GM18502 (cell line): ENCODE measurements at regions not wholly inside any gene's neighbourhood (a gene's known extent, or its start where the extent isn't known, plus 50 kb on each side); places are given as distances from the start of the nearest gene placed in this dataset.
A peak's percentile ranks its signal among the peaks of the same experiment; 100 is the strongest.
"Not testable (repeated sequence)": the region's sequence is repeated elsewhere in the genome, so short reads cannot be mapped to it uniquely, and the experiment has no call there.

Source experiments
- ATAC-seq: cut with Tn5 transposase; IDR thresholded peaks from one replicate; pipeline ENCODE4 v1.9.1; 2021; ENCODE audit warnings: mild to moderate bottlenecking; ENCODE audit not compliant: unreplicated experiment, poor library complexity

- ATAC-seq = no peak
Observed at GRCh38 chr4:38532908-38533499, 131.0 kb upstream of the KLF3 start.

DNA sequence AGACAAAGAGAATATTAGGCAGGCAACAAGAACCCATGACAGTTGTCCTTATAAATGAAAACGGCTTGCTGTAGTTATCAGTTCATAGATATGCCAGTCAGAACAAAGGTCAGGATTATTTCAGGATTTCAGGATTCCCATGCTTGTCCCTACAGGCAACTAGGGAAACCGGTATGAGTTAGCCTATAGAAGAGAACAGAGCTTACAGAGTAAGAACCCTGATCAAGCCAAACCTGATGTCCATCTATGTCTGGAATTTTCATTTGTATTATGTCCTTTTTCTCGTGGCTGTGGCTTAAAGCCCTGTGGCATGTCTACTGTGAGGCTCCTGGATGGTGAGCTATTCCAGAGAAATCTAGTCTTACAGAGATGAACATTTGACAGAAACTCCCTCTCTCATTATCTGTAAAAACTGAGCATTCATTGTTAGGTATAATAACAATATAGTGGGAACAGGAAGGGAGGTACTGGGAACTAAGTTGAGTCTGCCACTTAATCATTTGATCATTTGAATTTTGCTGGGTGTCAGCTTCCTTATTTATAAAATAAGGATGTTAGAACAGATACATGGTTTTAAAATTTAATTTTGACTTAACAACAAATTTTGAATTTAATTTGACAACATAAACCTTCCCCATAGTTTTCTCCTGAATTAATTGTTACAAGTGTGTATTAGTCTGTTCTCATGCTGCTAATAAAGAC is 129.5 kb upstream of the KLF3 start:
- no peak for ATAC-seq

DNA sequence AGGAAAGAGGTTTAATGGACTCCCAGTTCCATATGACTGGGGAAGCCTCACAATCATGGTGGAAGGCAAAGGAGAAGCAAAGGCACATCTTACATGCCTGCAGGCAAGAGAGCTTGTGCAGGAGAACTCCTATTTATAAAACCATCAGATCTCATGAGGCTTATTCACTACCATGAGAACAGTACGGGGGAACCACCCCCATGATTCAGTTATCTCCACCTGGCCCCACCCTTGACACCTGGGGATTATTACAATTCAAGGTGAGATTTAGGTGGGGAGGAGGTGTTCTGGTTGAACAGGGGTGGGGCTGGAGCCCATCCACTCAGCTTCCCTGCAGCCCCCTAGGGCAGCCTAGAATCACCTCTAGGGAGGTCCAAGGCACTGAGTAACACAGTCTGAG is 128.9 kb upstream of the KLF3 start:
- ATAC-seq = not testable (repeated sequence)

DNA sequence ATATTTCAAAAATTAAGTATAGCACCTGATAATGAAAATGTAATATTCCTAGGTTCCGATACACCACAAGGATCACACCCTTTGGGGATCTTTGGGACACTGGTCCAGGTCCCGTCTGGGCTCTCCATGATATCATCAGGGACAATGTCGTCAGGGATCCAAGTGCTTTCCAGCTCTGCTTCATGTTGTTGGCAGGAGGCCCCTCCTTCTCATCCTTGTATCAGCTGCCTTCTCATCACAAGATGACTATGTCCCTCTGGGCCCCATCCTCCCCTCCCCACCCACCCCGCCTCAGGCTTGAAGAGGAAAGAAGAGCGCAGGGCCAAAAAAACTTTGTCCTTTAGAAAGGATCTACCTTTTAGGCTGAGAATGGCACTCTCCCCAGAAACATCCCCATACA is 128.3 kb upstream of the KLF3 start:
- ATAC-seq = no peak

DNA sequence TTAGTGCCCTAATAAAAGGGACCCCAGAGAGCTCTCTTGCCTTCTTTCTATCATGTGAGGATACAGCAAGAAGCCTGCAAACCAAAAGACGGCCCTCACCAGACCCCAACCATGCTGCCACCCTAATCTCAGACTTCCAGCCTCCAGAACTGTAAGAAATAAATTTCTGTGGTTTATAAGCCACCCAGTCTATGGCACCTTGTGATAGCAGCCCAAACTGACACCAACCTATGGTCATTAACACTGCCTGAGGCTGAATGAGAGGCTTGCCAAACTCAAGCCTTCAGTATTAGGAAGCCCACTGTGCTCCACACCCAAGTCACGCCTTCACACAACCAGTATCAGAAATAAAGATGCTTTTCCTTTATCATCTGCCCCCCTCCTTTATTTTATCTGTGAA is 127.3 kb upstream of the KLF3 start:
- no peak for ATAC-seq

- no peak for ATAC-seq
Observed at GRCh38 chr4:38537666-38538065, 126.3 kb upstream of the KLF3 start.

DNA sequence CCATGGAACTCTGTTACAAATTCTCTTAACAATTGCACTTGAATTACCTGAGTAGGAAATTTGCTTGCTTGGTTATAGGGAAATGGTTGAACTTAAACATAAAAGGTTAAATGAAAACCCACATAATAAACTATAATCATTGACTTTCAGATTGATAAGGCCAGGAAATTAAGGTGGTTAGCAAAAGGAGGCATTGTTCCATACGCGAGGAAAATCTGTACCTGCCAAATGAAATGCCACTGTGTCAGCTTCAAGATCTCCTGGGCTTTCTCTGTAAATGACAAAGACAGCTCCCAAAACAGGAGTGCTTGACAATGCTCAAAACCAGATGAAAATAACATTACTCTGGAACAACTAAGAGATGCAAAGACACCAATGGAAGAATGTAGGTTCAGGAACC is 125.5 kb upstream of the KLF3 start:
- ATAC-seq = no peak

GRCh38 chr4:38539501-38539900 is 124.5 kb upstream of the KLF3 start:
- no peak for ATAC-seq

DNA sequence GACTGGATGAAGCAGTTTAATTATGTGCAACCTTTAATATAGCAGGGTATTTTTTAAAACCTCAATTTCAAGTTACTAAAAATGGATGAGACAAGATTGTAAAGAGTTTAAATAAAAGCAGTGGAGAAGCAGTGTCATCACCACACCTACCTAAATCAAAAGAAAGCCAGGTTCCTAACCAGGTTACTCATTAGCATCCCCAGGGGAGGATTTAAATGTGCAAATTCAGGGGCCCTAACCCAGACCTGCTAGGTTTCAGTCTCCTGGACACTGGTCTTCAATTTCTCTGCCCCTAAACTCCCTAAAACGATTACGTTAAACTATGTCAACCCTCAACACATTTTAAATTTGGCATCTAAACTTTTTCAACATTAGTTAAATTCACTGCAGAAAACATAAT is 116.9 kb upstream of the KLF3 start:
- ATAC-seq = no peak

GRCh38 chr4:38548256-38548655 is 115.7 kb upstream of the KLF3 start:
- no peak for ATAC-seq

DNA sequence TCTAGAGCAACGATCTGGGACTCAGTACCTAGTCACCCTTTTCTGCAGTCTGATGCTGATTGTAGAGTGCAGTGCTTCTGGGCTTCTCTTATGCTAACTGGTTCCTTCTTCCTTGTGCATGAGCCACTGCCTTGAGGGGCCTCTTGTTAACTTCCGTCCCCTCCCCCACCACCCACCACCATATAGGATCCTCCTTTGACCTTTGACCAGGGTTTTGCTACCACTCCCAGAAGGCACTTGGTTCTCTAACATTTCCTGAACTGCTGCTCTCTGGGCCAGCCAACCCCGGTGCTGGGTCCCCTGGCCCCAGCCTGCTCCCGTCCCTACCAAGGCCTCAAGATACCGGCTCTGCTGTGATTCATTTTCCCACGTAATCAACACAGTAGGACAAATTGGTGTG is 104.6 kb upstream of the KLF3 start:
- ATAC-seq = no peak

- ATAC-seq = no peak
Observed at GRCh38 chr4:38560340-38560739, 103.7 kb upstream of the KLF3 start.

DNA sequence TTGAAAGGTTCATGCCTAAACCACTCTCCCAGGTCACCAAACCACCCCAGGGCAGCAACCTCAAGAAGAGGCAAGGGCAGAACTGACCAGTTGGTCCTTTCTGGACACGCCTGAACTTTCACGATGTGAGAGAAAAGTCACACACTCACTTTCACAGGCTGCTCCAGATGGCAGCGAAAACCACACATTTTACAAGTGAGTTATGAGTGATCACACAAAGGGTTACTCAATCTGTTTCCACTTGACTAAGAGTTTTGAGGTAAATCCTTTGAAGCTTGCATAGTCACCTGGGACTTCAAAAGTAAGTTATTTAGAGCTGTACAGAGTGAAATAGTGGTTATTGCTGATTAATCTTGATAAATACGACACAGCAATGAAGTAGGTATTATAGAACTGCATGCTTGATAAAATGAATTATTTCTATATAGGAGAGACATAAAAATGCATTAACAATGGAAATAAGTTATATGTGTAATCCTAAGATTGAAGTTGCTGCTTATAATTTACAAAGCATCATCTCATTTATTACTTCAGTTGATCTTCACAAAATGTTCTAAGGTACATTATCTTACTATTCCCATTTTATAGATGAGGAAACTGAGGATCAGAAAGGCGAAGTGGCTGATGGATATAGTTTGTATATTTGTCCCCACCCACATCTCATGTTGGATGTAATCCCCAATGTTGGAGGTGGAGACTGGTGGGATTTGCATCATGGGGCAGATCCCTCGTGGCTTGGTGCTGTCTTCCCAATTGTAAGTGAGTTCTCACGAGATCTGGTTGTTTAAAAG is 103.0 kb upstream of the KLF3 start:
- peak; percentile 86 for ATAC-seq

- ATAC-seq = no peak
Observed at GRCh38 chr4:38562751-38563198, 101.2 kb upstream of the KLF3 start.

GRCh38 chr4:38563707-38564495 is 100.1 kb upstream of the KLF3 start:
- ATAC-seq = no peak

GRCh38 chr4:38565271-38566199 is 98.5 kb upstream of the KLF3 start:
- ATAC-seq = no peak

DNA sequence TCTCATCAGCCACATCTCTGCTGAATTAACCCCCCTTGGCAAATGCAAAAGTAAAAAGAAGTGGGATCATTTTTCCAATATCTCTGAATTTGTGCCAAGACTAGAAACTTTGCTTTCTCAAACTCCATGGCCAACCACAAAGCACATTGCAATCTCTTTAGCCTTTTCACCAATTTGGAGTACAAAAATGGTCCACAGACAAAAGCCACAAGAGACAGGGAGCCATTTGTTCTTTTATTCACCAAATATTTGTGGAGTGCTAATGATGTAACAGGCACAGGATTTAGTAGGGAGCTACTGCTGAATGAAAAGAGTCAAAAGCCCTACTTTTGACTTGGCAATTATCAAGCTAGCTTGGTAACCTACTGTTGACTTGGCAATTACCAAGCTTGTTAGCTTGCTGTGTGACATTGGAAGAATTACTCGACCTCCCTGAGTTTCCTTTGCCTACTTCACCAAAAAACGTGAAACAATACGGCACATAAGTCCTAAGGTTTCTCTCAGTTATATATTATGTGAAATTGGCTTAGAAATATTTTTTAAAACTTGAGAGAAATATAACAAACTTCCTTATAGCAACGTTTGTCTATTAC is 97.1 kb upstream of the KLF3 start:
- no peak for ATAC-seq

DNA sequence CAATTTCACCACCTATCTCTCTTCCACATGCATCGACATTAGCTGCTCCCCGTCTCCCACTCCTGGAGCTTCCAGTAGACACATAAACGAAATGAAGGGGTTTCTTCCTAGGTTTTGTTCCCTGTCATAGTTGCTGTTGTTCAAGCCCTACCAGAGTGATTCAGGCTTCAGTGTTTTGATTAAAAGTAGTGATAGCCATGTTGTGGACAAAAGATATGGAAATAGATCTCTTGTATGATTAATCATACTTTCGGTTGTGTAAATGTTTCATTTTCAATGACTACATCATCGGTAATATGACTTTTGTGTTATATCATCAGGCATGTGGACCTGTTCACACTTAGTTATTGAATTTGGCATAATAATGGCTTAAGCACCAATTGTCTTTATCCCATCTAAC is 96.5 kb upstream of the KLF3 start:
- ATAC-seq = no peak

DNA sequence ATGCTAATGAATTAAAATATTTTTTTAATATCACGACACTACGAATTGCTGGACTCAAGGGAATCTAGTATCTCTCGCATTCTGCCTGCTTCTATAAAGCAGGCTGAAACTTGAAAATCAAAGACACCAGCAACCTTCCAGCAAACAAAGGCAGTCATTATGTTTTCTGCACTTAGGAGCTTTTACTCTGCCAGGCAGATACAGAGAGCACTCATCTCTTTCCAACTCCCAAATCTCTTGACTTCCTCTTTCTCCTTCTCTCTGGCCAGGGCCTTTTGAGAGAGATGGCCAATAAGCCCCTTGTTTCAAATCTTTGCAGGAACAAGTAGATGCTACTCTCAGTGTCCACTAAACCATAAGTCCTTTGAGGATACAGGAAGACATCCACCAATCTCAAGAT is 95.2 kb upstream of the KLF3 start:
- ATAC-seq = no peak
